ENCODE measurements at regions not wholly inside any gene's neighbourhood (a gene's known extent, or its start where the extent isn't known, plus 50 kb on each side); places are given as distances from the start of the nearest gene placed in this dataset.

DNA sequence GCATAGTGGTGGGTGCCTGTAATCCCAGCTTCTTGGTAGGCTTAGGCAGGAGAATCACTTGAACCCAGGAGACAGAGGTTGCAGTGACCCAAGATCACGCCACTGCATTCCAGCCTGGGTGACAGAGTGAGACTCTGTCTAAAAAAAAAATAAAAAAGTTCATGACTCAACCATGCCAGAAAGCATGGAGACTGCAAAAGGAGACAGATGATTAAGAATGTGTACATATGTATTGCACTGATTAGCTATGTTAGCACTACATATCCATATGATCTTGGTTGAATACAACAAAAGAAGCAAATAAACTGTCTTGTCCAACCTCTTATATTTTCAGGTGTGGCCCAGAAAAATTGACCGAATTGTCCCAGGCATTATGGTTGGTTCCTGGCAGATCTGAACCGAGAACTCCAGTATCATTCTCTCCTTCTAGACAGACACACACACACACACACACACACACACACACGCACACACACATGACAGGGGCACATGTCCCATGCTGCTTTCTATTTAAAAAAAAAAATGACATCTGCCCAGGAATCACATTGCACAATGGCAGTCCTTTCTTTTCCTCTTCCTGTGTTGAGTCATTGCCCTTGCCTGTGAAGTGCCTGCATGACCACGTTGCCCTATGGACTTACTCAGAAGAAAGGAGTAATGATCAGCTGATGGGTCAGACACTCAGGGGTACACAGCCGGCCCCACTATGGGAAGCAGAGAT is 65.6 kb downstream of the MYCN start:
- peak; percentile 44 for DNase-seq (ENCODE audit: low spot score)

- no peak for DNase-seq (ENCODE audit: low spot score)
Measured at GRCh38 chr2:16005389-16005788, 65.0 kb downstream of the MYCN start.

GRCh38 chr2:16003809-16004208 is 63.5 kb downstream of the MYCN start:
- no peak for DNase-seq (ENCODE audit: low spot score)

- DNase-seq (ENCODE audit: low spot score), result no peak
Measured at GRCh38 chr2:16003152-16003551, 62.8 kb downstream of the MYCN start.

DNA sequence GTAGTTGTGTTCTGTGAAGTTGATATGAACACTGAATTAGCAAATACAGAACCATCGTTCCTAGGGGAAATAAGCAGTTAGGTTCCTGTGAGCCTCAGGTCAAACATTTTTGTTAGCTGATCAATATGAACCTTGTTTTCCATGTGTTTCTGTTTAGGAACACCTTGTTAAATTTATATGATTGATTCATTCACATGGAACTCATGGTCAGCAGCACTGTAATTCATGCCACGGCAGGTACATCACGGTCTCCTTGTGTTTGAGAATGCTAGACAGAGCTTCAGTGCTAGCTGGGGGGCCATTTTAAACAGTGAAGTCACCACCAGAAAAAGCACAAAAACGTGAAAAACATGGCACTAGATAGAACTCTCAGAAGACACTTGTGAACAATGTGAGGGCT is 62.2 kb downstream of the MYCN start:
- DNase-seq (ENCODE audit: low spot score), result no peak

- DNase-seq (ENCODE audit: low spot score), result no peak
Measured at GRCh38 chr2:16002144-16002543, 61.8 kb downstream of the MYCN start.

DNA sequence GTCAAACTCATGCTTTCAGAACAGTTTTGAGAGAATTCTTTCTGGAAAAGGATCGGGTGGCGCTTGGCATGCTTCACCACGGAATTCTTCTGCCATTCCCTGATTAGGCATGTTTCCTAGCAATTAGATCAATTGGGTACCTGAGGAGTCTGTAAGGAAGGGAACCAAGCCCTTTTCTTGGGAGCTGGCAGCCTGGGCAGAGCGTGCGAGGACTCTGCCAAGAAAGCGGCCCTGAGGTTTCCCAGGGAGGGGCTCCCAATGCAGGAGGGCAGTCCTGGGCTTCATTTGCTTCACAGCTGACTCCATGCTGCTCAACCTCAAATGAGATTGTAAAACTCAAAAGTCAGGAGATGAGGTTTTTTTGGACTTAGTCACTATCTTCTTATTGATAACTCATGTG is 60.3 kb downstream of the MYCN start:
- DNase-seq (ENCODE audit: low spot score), result no peak

DNA sequence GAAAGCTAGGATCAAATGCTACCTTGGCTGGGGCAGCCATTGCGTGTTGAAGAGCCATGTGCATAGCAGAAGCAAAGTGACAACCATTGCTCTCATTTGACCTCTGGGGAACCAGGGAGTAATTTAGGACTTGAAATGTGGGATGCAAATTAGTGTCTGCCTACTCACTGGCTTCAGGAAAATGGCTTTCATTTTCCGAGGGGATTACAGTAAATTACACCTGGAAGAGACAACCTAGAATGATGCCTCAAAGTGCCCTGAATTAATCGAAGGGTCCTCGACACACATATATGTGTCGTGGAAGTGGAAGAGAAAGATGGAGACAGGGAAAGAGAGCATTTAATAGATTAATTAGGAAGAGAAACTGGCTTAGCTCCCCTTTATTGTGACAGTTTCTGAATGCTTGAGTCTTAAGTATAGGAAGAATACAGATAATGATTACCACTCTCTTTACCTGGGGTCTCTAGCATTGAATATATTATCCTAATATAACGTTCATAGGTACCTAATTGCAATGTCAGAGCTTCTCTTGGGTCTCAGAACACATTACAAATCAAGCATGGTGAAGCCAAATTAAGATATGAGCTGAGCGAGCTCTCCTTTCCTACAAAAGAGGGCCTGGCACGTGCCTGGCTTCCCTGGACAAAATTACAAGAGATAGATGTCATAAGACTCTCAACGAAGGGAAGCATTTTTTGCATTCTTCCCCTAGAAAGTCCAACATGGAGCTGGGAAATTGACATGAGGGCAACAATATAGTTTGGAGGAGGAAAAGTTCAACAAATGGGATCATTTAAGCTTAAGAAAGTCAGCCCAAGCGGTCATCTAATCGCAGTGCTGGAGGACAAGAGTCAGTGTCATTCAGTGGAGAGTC is 59.5 kb downstream of the MYCN start:
- DNase-seq (ENCODE audit: low spot score), result no peak

GRCh38 chr2:15997728-15998280 is 57.5 kb downstream of the MYCN start:
- DNase-seq (ENCODE audit: low spot score), result no peak

DNA sequence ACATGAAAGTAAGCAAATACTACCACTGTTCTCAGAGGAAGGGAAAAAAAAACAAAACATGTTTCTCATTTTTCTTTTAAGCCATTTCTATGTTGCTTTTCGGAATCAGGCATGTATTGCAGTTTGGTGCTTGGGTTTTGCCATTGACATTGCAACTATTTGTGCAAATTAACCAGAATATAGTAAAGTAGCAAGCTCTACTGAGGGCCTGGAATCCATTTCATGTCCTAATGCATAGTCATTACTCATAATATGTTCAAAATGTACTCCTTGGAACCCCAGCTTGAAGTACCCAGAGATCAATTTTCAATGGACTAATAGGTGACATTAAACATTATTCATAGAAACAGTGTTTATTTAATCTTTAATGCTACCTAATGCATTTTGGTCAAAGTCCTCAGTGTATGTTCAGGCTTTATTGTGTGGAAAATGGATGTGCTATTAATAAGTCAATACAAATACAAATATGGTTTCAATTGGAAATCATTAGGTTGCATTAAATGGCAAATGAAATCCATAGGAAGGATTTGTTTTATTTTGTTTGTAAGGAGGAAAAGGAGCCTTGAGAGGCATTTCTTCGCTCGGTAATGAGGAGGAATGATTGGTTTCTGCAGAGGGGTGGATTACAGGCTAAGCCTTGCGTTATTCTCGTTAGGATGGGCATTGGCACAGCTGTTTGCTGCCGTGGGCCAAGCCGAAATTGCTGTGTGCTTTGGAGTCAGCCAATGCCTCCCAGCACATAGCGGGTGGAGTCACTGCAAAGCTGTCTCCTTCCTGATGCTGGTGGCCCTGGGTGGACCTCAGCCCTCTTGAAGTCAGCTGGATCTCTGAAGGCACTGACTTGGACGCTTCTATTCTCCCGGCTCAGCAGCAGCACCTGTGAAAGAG is 56.4 kb downstream of the MYCN start:
- no peak for DNase-seq (ENCODE audit: low spot score)

Measured in HuH-7 (cell line).